ENCODE measurements at regions not wholly inside any gene's neighbourhood (a gene's known extent, or its start where the extent isn't known, plus 50 kb on each side); places are given as distances from the start of the nearest gene placed in this dataset.
"Not testable (repeated sequence)": the region's sequence is repeated elsewhere in the genome, so short reads cannot be mapped to it uniquely, and the experiment has no call there.

DNA sequence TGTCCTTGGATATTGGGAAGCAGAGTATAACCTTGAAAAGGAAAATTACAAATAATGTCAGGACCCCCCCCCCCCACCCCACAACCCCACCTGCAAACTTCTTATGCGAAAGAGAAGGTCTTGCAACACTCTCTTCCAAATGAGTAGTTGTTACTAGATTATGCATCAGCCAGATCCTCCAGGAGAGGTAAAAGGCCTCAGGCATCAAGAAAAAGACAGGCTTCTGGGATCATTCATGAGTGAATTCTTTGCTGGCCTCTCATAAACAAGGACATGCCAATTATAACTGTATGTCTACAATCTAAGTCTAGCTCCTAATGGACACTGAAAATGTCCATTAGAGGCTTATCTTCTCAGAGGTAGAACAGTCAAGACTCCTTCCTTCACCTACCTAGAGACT, 1443.3 kb downstream of the RAPGEF2 start:
- DNase-seq (ENCODE audit: low read depth, low spot score): no peak
- in situ Hi-C loops (cut with HindIII; ENCODE audit: low pct_unique_long_range_greater_than_20kb, low sequenced_read_pairs): no loop called here

GRCh38 chr4:160549951-160550519, 1447.2 kb downstream of the RAPGEF2 start:
- in situ Hi-C loops (cut with HindIII; ENCODE audit: low pct_unique_long_range_greater_than_20kb, low sequenced_read_pairs); DNase-seq (ENCODE audit: low read depth, low spot score): not testable (repeated sequence)

DNA sequence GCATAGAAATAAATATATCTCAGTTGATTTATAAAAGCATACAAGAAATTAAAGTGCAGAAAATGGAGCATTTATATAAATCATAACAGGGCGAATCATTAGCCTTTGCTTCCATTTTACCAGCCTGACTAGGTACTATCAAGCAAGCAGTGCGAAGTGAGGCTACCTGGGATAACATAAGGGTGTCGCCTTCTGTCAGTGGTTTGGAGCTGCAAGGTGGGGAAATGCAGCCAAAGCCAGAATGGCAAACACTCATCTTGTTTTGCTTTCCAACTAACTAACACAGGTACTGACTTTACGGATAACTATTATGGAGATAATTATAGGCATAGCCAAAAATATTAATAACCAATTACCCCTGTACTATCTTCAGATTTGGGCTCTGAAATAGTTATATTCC, 1459.8 kb downstream of the RAPGEF2 start:
- in situ Hi-C loops (cut with HindIII; ENCODE audit: low pct_unique_long_range_greater_than_20kb, low sequenced_read_pairs): no loop called here
- no peak for DNase-seq (ENCODE audit: low read depth, low spot score)

- in situ Hi-C loops (cut with HindIII; ENCODE audit: low pct_unique_long_range_greater_than_20kb, low sequenced_read_pairs): no loop called here
These were observed 1460.8 kb downstream of the RAPGEF2 start for GRCh38 chr4:160563552-160564282.

DNA sequence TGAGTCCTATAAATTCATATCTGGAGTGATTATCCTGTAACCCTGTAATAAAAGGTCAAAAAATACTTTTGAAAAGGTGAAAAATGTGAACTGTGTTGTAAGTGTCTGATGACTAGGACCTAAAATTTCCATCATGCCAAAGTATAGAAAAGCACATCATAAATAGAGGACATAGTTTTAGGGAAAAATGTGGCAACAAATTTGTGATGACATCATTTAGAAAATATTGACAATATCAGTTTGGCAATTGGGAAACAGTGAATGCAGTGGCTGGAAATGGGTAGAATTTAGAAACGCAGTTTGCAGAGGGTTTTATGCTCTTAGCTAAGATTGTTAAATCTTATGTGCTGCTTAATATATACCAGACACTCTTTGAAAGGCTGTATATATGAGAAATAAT, 1464.8 kb downstream of the RAPGEF2 start:
- in situ Hi-C loops (cut with HindIII; ENCODE audit: low pct_unique_long_range_greater_than_20kb, low sequenced_read_pairs): no loop called here
- DNase-seq (ENCODE audit: low read depth, low spot score): no peak

More at GRCh38 chr4:160563552-160564282, 1460.8 kb downstream of the RAPGEF2 start:
- no peak for DNase-seq (ENCODE audit: low read depth, low spot score)

DNA sequence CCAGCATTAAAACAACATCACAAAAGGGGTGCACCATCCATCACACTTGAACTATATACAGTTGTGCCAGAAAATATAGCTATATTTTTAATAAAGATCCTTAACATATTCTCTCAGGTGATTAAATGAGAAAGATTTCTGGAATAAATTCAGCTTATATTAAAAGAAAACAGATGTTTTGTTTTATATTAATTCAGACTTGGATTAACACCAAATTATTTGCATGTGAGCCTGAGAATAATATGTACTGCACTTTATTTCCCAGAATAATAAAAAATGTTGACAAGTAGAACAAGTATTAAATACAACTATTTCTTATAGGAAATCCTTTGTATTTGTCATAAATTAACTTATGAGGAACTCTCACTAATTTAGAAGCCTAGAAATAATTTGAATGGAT, 1467.4 kb downstream of the RAPGEF2 start:
- in situ Hi-C loops (cut with HindIII; ENCODE audit: low pct_unique_long_range_greater_than_20kb, low sequenced_read_pairs): no loop called here
- DNase-seq (ENCODE audit: low read depth, low spot score): no peak

DNA sequence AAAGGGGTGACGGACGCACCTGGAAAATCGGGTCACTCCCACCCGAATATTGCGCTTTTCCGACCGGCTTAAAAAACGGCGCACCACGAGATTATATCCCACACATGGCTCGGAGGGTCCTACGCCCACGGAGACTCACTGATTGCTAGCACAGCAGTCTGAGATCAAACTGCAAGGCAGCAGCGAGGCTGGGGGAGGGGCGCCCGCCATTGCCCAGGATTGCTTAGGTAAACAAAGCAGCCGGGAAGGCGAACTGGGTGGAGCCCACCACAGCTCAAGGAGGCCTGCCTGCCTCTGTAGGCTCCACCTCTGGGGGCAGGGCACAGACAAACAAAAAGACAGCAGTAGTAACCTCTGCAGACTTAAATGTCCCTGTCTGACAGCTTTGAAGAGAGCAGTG, 1471.4 kb downstream of the RAPGEF2 start:
- DNase-seq (ENCODE audit: low read depth, low spot score); in situ Hi-C loops (cut with HindIII; ENCODE audit: low pct_unique_long_range_greater_than_20kb, low sequenced_read_pairs): not testable (repeated sequence)

- no peak for DNase-seq (ENCODE audit: low read depth, low spot score)
- in situ Hi-C loops (cut with HindIII; ENCODE audit: low pct_unique_long_range_greater_than_20kb, low sequenced_read_pairs): no loop called here
These were observed 1477.7 kb downstream of the RAPGEF2 start for GRCh38 chr4:160580581-160580980.

DNA sequence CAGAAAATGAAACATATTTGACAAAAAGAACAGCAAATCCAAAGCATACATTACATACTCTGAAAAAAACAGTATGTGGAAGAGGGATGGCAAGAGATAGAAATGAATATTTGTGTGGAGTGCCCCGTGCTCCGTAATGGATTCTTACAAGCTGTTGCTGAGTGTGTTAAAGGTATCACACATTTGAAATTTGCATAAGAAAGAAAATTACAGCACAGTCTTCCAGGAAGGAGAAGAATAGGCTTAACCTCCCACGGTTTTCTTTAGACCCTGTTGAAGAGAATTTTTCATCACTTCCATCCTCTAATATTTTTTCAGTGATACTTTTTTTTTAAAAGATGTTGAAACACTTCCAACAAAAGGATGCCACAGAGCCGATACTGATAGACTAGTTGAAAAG, 1489.4 kb downstream of the RAPGEF2 start:
- in situ Hi-C loops (cut with HindIII; ENCODE audit: low pct_unique_long_range_greater_than_20kb, low sequenced_read_pairs): no loop called here
- DNase-seq (ENCODE audit: low read depth, low spot score): no peak

- in situ Hi-C loops (cut with HindIII; ENCODE audit: low pct_unique_long_range_greater_than_20kb, low sequenced_read_pairs): no loop called here
- no peak for DNase-seq (ENCODE audit: low read depth, low spot score)
These were observed 1492.8 kb downstream of the RAPGEF2 start for GRCh38 chr4:160595646-160596045.

GRCh38 chr4:160604541-160604940, 1501.7 kb downstream of the RAPGEF2 start:
- DNase-seq (ENCODE audit: low read depth, low spot score): no peak
- in situ Hi-C loops (cut with HindIII; ENCODE audit: low pct_unique_long_range_greater_than_20kb, low sequenced_read_pairs): no loop called here

DNA sequence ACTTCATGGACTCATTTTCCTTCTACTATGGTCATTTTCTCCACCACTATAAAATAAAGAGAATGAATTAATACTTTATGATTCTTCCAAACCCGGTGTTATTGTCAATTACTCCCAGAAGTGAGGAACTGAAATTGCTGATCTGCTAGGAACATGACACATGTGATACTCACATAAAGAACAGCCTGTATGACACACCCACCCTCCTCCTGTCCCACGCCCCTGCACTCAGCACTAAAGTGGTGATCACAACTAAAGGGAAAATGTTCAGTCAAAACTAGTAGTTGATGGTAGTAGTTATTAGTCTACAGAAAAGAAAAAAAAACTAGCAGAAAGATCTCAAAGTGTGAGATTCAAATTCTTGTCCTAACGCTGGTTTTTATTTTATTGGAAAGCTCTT, 1508.3 kb downstream of the RAPGEF2 start:
- in situ Hi-C loops (cut with HindIII; ENCODE audit: low pct_unique_long_range_greater_than_20kb, low sequenced_read_pairs): no loop called here
- DNase-seq (ENCODE audit: low read depth, low spot score): no peak

GRCh38 chr4:160631044-160631443, 1528.2 kb downstream of the RAPGEF2 start:
- no peak for DNase-seq (ENCODE audit: low read depth, low spot score)
- in situ Hi-C loops (cut with HindIII; ENCODE audit: low pct_unique_long_range_greater_than_20kb, low sequenced_read_pairs): no loop called here

DNA sequence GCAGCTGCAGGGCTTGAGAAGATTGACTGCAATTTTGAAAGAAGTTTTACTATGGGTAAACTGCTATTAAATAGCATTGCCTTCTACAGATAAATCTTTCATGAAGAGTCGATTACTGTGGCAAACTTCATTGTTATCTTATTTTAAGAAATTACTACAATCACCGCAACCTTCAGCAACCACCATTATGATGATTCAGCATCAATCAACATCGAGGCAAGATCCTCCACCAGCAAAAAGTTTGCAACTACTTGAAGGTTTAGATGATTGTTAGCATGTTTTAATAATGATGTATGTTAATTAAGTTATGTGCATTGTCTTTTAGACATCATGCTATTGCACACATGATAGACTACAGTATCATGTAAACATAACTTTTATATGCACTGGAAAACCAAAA, 1511.0 kb downstream of the FSTL5 start:
- in situ Hi-C loops (cut with HindIII; ENCODE audit: low pct_unique_long_range_greater_than_20kb, low sequenced_read_pairs): no loop called here

DNA sequence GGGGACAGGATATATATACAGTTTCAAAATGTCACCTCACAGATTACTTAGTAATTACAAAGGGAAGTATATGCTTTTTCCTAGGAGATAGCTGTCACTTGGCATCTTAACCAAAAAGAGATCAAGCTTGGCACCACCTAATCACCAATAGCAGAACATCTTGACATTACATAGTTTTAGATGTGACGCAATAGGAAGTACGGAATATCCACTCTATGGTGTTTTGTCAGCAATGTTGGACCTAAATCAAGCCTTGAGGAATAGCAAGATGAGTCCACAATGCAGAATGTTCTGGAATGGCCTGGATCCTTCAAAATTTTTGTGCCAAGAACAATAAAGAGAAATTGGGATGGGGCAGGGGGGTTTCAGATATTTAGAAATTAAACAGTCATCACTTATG, 1488.2 kb downstream of the FSTL5 start:
- in situ Hi-C loops (cut with HindIII; ENCODE audit: low pct_unique_long_range_greater_than_20kb, low sequenced_read_pairs): no loop called here
- no peak for DNase-seq (ENCODE audit: low read depth, low spot score)

More for the DNA sequence above, 1511.0 kb downstream of the FSTL5 start:
- no peak for DNase-seq (ENCODE audit: low read depth, low spot score)

DNA sequence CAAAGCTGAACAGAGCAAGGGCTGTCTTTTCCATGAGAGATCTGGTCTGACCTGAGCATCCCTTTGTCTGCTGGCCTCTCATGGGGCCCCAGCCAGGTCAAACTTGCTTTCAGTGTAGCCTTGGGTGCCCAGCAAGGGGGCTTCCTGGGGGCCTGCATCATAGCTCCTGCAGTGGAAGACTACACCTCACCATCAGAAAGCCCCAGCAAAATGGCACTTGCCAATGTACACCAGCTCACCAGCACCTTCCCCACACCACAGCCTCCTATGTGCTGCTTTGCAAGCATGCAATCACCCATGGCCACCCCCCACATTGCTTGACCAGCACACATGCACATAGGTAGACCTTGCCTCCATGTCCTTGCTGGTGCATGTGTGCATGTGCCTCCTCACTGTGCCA, 1478.1 kb downstream of the FSTL5 start:
- in situ Hi-C loops (cut with HindIII; ENCODE audit: low pct_unique_long_range_greater_than_20kb, low sequenced_read_pairs): no loop called here
- no peak for DNase-seq (ENCODE audit: low read depth, low spot score)

- no peak for DNase-seq (ENCODE audit: low read depth, low spot score)
- in situ Hi-C loops (cut with HindIII; ENCODE audit: low pct_unique_long_range_greater_than_20kb, low sequenced_read_pairs): no loop called here
These were observed 1462.1 kb downstream of the FSTL5 start for GRCh38 chr4:160701671-160702070.

GRCh38 chr4:160709026-160709425, 1454.8 kb downstream of the FSTL5 start:
- in situ Hi-C loops (cut with HindIII; ENCODE audit: low pct_unique_long_range_greater_than_20kb, low sequenced_read_pairs): no loop called here
- DNase-seq (ENCODE audit: low read depth, low spot score): no peak

DNA sequence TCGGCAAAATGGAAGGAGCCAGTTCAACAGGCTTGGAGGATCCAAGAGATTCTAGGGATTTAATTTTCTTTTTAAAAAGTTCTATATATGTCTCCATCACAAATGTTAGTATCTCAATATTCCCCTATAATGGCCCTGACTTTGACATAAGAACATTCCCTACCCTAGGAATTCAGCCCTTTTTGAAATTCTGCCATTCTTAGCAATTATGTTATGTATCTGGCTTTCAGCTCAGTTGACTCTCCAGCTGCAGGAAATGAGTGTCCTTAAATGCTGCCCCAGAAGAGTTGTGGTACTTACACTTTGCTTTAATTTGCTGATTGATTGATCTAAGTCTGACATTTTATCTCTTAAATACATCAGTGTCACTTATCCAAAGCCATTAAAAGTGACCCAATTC, 1454.3 kb downstream of the FSTL5 start:
- in situ Hi-C loops (cut with HindIII; ENCODE audit: low pct_unique_long_range_greater_than_20kb, low sequenced_read_pairs): no loop called here
- DNase-seq (ENCODE audit: low read depth, low spot score): no peak

Data from SK-MEL-5 (cell line).